ENCODE measurements at regions not wholly inside any gene's neighbourhood (a gene's known extent, or its start where the extent isn't known, plus 50 kb on each side); places are given as distances from the start of the nearest gene placed in this dataset.

DNA sequence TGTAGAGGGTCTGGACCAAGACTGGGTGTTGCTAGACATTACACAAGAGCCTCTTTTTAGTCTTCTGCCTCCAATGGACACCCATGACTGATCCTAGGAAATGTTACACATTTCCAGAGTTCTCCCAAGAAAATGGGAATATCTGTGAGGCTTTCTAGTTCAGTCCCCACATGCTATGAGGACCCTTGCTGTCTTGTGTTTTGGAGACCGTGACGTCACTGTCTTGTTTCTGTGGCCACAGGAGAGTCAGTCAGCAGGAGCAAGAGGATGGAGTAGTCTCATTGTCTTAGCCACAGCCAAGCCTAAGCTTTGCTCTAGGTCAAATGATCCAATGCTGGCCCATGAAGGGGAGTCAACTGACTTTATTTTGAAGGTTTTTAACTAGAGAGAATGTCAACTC is 820.1 kb upstream of the RBFOX1 start:
- no peak for DNase-seq (ENCODE audit: low spot score)

DNA sequence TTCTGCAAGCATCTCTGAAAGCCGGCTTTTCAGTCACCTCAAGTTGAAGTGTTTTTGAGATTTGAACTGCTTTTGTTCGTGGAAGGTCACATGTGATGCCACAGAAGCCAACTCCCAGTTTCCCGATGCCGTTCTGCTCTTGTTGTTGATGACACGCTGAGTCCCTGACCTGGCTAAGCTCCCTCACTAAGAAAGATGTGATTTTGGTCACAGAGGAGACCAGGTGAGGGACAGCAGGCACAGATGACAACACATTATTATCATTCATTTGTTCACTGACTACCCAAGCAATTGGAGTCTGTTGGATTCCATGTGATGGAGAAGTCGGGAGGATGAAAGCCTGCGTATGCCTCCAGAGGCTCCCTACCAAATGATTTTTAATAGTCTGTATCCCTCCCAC is 822.4 kb upstream of the RBFOX1 start:
- DNase-seq (ENCODE audit: low spot score): no peak

DNA sequence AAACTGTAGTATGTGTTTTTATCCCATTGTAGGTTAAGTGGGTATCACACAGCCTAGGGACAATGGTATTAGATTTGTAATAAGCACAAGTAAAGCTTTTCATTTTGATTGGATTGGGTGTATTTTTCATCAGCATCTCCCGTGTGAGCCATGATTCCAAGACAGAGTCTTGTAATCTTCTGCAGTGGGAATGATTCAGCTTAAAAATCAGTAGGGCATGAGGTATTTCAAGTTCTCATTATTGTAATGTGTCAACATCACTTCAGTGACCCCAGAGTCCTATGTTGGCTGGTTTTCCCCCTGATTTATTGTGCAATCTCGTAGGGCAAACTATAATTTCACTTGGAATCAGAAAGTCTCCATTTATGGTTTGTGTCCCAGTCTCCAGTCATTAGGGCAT is 833.2 kb upstream of the RBFOX1 start:
- no peak for DNase-seq (ENCODE audit: low spot score)

DNA sequence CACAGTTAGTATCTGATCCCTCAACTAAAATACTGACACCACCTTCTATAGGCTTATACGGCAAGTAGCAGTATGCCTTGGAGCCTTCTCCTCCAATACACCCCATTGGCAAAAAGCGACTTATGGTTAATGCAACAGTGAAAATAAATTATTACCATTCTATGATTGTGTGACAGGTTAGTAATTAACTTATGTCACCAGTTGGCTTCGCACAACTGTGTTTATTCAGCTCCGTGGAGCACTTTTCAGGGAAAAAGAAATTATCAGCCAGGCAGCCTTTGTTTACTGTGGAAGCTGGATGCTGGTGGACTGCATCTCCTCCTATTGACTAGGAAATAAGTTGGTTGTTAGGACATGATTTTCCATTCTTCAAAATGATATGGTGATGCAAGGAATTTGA is 833.8 kb upstream of the RBFOX1 start:
- no peak for DNase-seq (ENCODE audit: low spot score)

DNA sequence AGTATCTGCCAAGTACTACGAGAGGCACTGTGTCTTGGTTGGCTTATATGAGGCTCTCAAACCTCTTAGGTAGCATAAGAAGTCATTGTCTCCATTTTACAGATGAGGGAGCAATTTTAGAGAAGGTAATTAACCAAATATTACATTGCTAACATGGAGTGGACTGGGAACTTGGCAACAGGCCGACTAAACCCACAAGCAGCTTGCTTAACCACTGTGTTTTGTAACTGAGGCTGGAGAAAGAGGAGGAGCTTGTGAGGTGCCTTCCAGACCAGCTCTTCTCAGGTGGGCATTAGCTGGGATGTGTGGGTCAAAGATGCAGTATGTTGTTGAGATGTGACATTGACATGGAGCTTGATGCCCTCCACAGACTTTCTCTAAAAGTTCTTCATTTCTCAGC is 835.6 kb upstream of the RBFOX1 start:
- DNase-seq (ENCODE audit: low spot score): no peak

DNA sequence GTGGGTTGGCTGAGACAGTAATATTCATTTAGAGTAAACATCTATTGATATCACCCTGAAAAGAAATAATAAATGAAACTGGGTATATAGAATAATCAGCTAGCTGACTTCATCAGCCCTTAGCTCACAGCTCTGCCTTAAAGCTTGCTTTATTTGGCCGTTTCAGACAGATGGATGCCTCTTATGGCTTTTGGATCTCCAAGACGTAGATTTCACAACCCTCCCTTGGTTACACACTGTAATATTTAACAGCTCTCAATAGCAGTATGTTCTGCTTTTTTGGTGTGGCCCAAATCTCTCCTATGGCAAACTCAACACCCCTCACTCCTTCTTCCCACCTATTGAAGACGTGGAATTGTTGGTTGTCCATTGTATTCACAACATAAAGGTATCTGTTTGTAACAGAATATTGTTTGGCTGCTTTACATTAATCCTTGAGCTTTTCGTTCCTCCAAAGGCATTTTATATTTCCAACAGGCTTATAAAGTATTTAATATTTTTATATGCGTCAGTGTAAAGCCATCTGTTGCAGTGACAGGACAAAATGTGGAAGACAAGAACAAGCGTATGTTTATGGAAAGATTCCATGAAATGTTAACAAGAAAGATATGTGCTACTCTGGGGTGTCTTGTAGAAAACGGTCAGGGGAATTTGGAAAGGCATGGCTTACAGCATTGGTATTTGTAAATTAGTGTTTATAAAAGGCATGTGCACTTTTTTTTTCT is 837.0 kb upstream of the RBFOX1 start:
- DNase-seq (ENCODE audit: low spot score): no peak

DNA sequence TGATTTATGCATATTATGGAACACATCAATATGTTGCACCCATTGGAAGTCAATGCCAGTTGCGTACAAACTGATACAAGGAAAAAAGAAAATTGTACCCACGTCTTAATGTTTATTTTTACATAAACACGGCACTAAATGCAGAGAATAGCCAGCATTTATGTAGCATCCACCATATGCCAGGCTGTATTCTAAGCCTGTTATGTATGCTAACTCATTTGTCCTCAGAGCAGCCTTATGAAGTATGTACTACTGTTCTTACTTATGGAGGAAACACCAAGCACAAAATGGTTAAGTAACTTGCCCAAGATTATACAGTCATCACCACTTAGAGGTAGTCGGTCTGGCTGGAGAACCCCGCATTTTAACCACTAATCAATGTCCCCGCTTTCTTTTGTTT is 837.9 kb upstream of the RBFOX1 start:
- DNase-seq (ENCODE audit: low spot score): no peak

DNA sequence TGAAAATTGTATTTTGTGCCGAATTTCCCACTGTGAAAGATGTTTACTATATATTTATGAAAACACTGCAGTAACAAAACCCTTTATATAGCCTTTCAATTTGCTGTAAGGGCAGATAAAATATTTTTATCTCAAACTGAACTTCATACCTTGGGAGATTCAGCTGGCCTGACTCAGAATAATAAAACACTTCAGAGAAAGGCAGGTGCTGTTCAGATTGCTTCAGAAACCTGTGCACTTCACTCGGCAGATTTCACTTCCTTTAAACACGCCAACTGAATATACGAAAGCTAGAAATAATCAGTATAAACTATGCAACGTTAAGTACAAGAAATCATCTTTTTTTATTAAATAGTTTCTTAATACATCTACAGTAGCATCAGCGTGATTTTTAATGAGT is 839.1 kb upstream of the RBFOX1 start:
- DNase-seq (ENCODE audit: low spot score): no peak

DNA sequence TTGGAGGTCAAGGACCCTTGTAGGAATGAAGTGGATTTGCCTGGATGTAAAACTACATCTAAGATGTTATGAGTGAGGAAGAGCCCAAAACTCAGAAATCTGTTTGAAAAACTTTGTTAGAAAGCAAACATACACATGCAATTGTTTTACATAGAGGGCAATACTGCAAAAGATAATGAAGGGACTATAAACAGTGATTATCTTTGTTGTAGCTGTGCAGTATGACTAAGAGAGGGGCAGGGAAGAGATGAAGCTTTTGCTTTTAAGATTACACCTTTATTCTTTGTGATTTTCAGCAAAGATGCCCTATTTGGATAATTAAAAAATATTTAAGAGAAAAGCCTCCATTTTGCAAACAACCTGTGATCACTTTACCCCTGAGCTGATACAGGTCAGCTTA is 839.9 kb upstream of the RBFOX1 start:
- DNase-seq (ENCODE audit: low spot score): no peak

DNA sequence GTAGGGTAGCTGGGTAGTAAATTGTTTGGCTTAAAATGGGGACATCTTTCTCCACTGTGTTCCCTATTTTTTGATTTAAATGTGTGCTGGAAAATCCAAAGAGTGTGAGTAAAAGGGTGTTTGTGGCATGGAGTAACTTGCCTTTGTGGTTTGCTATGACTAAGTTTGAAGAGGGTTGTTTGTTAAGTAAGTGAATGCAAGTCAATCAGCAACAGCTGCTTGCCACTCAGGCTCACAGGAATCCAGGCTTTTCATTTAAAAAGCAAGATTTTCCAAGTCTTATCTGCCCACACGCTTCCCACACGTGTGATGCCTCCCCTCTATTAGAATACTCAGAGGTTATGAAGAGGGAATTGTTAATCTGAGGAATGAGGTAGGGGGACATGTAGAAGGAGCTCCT is 847.7 kb upstream of the RBFOX1 start:
- no peak for DNase-seq (ENCODE audit: low spot score)

DNA sequence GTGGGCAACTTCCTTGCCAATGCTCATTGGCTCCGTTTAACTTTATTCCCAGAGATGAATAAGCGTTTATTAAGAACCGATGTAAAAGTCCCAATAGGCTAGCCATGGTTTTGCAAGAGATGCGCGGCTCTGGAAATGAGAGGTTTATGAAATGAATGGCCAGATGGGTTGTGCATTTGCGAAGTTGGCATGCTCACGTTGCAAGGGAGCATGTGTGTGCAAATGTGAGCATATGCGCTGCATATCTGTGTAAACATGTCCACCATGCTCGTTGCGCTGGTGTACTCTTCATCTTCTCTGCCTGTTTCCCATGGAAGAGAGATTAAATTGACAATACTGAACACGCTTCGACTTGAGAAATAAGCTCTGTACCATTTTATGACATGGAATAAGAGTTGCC is 848.6 kb upstream of the RBFOX1 start:
- DNase-seq (ENCODE audit: low spot score): no peak

DNA sequence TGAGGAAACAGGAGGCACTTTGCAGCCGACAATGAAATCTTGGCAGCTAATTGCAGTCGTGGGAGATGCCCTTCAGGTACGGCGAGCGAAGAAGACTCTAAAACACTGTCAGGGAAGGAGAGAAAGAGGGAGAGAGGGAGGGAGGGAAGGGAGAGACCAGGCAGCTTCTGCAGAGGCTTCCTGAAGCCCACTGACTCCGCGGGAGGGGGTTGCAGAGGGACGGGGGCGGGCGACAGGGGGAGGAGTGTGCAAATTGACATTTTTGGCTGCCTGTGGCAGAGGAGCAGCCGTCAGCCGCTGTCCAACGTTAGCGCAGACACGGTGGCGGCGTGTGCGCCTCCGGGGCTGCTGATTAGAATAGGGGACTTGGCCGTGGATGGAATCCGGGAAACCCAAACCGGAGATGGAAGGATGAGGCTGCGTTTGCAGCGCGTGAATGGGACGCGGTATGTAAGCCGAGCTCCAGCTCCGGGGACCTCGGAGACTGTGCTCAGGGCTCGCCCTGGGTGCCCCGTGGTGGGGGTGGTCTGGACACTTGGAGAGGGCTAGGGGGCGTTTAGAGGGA is 849.1 kb upstream of the RBFOX1 start:
- no peak for DNase-seq (ENCODE audit: low spot score)

DNA sequence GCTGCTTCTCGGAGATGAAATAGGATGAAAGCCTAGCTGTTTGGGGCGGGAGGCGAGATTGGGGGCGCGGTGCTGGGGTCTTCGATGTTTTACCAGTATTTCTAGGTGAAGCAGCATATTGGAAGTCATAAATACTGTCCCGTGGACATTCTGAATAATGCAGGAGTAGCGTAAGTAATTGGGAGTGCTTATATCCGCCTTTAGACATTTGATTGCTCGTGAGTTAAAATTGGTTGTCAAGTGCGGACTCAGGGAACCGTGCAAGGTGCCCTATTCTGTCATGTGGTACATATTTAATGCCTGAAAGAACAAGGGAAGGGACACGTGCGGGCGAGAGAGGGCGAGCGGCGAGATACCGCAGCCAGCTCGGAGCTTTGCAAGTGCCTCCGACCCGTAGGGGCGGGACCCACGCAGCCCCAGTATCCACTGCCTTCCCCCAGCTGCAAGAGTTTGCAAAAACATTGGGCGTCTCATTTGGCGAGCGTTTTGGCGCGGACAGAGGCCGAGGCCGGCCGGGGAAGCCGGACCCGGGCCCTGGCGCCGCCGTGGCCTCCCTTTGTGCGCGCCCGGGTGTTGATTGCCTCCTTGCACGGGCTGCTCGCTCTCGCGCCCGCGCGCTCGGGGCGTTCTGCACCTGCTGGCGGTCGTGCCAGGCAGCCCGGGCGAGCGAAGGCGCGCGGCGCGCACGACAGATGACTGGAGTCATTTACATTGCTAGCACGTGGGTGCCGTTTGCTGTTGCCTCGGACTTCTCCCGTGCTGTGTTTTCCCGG is 849.8 kb upstream of the RBFOX1 start:
- no peak for DNase-seq (ENCODE audit: low spot score)

DNA sequence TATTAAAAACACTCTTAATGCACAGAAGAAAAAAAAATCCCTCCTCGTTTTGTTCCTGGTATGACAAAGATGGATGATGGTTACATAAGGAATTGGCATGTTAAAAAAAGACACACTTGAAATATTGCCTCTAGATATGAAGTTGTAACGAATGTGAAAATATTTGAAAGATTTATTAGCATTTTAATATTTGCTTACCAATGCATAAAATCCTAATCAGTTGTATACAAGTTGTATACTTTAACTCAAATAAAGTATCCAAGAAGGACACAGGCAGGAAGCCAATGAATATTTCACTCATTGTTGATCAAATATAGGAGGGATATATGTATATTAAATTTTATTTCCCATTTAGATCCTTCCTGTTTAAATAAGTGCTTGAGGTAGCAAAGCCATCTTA is 850.8 kb upstream of the RBFOX1 start:
- no peak for DNase-seq (ENCODE audit: low spot score)

DNA sequence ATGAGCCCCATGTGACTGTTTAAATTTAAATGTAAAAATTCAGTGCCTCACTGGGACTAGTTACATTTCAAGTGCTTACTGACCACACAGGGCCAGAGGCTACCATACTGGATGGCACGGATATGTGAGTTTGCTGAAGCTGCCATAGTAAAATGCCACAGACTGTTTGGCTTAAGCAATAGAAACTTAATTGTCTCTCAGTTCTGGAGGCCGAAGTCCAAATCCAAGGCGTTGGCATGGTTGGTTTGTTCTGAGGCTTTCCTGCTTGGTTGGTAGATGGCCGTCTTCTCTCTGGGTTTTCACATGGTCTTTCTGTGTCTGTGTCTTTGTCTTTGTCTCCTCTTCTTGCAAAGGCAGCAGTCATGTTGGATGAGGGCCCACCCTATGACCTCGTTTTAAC is 878.9 kb upstream of the RBFOX1 start:
- DNase-seq (ENCODE audit: low spot score): no peak

DNA sequence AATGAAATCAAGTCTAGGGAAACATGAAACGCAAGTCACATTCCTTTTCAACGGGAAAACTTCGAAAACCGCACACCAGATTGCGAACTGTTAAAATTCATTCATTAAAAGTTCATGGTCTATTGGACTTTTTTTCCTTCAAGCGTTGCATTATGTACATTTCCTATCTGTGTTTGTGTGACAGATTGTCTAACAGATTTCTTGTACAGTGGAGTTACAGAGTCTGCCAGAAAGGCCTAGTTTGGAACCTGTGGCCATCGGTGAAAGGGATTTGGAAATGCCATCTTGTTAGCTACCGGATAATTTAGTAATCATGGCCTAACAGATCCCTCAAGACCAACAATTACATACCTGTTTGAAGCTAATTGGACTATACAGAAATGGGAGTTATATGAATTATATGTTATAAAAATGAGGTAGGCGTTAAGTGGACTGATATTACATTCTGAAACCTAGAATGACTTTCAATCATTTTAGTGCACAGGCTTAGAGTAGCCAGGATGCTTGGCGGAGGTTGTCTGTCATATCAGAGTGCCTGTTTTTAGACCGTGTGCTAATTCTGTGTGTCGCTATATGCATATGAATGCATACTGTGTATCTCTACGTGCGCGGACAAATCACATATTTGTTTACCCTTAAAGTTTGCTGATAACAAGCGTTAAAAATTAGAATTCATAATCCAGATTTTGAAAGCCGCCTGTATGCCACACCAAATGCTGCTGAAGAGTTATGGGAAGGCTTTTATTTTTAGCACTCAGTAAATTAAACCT is 885.4 kb upstream of the RBFOX1 start:
- no peak for DNase-seq (ENCODE audit: low spot score)

DNA sequence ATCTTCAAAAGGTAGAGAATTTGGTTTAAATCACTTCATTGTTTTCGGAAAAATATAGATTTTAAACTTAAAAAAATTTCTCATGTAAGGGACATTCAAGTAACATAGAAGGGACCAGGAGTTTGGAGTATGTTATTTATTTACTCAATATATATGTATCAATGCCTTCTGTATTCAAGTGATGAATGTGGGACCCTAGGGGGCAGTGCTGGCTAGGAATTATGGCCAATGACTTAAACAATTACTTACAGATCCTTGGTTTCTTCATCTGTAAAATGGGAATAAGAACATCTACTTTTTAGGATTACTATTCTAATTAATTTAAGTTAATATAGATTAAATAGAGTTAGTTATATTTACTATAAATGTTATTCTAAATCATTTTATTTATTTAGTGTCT is 886.3 kb upstream of the RBFOX1 start:
- DNase-seq (ENCODE audit: low spot score): no peak

DNA sequence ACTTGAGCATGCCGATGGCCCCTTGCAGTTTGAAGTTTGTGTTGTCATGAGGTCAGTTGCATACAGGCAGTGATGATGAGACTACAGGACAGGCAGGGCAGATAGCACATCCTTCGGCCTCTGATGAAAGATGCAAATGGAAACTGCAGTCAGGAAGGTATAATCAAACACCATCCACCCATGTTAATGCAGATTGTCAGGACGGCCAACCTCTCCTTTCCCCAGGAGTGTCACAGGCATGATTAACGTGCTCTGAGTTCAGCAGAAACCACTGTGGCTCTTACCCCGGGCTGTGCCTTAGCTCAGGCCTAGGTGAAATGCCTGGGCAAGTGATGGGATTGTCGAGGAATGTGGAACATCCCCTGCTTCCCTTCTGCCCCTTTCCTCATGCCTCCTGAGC is 893.5 kb upstream of the RBFOX1 start:
- DNase-seq (ENCODE audit: low spot score): no peak

DNA sequence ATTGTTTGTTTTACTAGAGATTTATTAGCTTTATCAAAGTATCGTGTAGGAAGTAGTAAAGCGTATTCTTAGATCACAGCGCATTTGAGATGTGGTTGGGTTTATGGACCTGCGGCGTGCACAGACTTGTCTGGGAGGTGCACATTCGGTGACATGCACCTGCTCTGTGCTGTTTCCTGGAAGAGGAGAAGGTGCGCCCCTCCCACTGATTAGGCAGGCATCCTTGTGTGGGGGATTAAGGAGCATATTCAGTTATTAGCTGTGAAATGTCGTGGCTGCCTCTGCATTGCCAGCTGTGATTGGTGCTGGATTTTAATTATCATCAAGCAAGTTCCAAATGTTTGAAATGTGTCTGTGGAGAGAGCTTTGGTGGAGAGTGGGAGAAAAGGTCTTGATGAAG is 903.8 kb upstream of the RBFOX1 start:
- no peak for DNase-seq (ENCODE audit: low spot score)

DNA sequence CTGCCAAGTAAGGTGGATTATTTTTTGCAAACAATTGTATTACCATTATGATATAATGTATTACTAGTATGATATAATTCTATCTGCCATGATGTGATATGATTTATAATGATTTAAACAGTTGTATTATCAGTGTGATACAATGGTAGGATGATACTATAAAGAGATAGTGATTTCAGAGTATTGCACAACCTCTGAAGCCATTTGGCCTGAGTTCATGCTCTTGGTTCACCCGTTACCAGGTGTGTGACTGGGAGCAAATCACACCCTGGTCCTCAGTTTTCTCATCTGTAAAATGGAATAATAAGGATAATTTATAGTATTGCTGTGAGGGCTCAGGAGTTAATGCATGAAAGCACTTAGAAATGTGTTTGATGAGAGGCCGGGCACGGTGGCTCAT is 905.0 kb upstream of the RBFOX1 start:
- no peak for DNase-seq (ENCODE audit: low spot score)

DNA sequence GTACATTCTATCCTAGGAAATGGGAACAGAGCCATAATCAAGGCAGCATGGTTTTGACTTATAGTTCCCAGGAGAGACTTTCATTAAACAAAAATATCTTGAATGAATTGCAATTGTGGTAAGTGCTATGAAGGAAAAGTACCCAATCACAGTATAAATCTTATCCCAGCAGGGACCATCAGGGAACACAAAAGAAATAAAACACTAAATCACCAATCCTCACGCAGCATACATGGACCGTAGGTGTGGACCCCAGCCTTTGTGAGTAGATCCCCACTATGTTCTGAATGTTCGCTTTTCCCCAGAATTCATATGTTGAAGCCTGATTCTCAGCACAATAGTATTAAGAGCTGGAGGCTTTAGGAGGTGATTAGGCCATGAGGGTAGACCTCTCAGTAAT is 925.0 kb upstream of the RBFOX1 start:
- no peak for DNase-seq (ENCODE audit: low spot score)

DNA sequence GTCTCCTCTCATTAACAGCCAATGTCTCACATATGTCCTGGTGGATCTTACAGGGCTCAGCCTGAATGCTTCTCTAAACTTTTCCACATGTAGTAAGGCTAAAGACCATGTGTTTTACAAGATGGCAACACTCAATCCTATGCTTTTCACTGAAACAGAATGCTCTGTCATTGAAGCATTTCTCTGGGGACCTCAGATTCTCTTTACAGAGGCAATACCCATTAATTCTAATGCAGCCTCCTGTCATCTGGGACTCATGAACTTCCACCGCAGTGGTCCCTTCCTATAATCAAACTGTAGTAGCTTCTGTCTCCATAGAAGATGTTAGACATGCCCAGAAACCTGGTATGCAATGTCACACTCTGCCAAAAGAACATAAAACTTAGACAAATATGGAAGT is 926.6 kb upstream of the RBFOX1 start:
- DNase-seq (ENCODE audit: low spot score): no peak

All from HT-29 (cell line).